ENCODE measurements at regions not wholly inside any gene's neighbourhood (a gene's known extent, or its start where the extent isn't known, plus 50 kb on each side); places are given as distances from the start of the nearest gene placed in this dataset.

DNA sequence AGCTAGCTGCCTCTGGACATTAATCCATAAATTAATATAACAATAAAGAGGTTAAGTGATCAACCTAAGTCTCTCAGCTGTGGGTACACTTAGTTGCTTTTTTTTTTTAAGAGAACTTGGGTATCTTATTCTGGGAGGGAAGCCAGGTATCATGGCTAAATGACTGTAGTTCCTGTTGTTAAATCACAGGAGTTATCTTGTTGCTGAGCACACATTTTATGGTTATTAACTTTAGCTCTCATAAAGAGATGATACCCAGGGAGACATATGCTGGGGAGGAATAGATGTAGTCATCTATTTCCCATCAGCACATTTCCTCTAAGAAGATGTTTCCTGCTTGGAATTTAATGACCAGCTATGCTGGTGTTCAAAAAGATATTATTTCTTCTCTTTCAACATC, 227.8 kb downstream of the PTGER3 start:
- TF ChIP-seq CTCF (IDR thresholded peaks at IDR 0.05) (no peak), POLR2A (IDR thresholded peaks at IDR 0.05) (no peak)
